ENCODE measurements at regions not wholly inside any gene's neighbourhood (a gene's known extent, or its start where the extent isn't known, plus 50 kb on each side); places are given as distances from the start of the nearest gene placed in this dataset.

- DNase-seq (ENCODE audit: low read depth in 2 of 3, low spot score in 2 of 3): no peak
Measured at GRCh38 chr9:108211411-108211955, 644.3 kb downstream of the ACTL7B start.

- no peak for DNase-seq (ENCODE audit: low read depth in 2 of 3, low spot score in 2 of 3)
Measured at GRCh38 chr9:108209132-108209685, 646.6 kb downstream of the ACTL7B start.

- DNase-seq (ENCODE audit: low read depth in 2 of 3, low spot score in 2 of 3): no peak
Measured at GRCh38 chr9:108207561-108208165, 648.1 kb downstream of the ACTL7B start.

GRCh38 chr9:108205276-108205675 lies 650.5 kb downstream of the ACTL7B start:
- DNase-seq (ENCODE audit: low read depth in 2 of 3, low spot score in 2 of 3): no peak

GRCh38 chr9:108197899-108198298 lies 657.9 kb downstream of the ACTL7B start:
- DNase-seq (ENCODE audit: low read depth in 2 of 3, low spot score in 2 of 3): no peak

DNA sequence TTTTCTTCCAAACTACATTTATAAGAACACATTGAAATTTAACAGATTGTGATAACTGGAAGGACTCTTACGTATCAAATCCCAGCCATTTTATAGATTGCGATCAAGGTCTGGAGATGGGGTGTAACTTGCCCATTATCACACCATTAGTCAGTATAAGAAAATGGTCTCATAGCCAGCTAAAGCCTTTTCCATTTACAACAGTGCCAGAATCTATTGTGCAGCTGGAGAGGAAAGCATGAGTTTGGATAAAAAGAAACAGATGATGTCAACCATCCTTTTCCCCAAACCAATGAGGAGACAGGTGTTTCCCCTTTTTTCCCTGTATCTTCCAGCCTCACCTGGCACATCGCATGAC lies 658.8 kb downstream of the ACTL7B start:
- no peak for DNase-seq (ENCODE audit: low read depth in 2 of 3, low spot score in 2 of 3)

GRCh38 chr9:108196332-108197007 lies 659.3 kb downstream of the ACTL7B start:
- DNase-seq (ENCODE audit: low read depth in 2 of 3, low spot score in 2 of 3): no peak

- no peak for DNase-seq (ENCODE audit: low read depth in 2 of 3, low spot score in 2 of 3)
Measured at GRCh38 chr9:108194154-108194553, 661.6 kb downstream of the ACTL7B start.

DNA sequence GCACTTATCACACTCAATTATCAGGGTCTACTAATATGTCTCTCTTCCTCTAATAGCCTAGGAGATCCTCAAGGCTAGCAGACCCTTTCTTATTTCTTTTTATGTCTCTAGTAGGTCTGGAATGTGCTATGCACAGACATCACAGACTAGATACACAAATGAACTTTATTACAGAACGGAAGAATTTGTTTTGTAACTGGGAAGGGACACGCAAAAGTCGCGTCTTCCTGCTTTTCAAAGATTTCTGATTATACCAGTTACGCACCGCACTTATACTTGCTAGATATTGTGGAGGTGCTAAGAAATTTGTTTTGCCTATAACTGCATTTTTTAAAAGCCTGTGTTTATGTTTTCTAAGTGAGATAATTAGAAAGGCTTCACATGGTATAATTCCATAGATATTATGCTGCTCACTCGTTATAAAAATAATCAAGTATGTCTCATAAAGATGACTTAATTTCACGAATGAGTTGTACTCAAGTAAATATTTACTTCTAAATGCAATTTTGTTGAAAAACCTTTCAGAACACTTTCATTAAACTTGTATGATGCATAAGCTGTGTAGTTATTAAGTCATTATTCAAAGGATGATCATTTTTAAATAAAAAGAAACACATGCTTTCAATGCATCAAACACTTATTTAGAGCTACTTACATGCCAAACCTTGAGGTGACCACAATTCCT lies 662.6 kb downstream of the ACTL7B start:
- DNase-seq (ENCODE audit: low read depth in 2 of 3, low spot score in 2 of 3): no peak

DNA sequence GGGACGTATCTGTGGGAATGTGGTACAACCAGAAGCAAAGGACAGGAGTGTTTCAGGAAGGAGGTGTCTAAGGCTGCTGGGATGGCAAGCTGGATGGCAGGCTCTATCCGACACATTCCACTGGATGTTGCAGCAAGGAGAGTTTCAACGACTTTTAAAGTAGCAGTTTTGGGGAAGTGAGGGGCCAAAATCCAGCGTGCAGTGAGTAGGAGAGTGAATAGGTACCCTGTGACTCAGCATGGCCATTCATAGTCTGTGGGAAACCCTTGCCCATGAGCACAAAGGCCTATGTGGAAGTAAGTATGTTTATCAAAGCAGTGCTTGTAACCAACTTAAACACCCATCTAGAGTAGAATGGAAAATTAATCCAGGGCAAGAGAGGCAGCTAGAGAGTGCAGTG lies 664.7 kb downstream of the ACTL7B start:
- DNase-seq (ENCODE audit: low read depth in 2 of 3, low spot score in 2 of 3): no peak

DNA sequence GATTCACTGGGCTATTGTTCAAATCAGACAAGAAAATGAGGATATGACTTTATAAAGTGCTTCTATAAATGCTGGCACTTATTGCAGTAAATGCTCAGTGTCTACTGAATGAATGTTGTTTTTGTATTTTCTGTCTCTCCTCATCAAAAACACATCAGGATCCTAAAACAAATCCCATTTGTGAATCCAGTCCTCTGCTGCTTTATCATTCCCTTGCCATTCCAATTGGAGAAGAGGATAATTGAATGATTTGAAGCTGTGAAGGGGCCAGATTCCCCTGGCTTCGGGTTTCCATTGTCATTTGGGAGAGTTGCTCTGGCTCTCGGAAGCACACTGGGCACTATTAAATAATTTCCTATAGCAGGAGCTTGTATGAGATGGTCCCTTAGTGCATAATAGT lies 666.8 kb downstream of the ACTL7B start:
- DNase-seq (ENCODE audit: low read depth in 2 of 3, low spot score in 2 of 3): no peak

DNA sequence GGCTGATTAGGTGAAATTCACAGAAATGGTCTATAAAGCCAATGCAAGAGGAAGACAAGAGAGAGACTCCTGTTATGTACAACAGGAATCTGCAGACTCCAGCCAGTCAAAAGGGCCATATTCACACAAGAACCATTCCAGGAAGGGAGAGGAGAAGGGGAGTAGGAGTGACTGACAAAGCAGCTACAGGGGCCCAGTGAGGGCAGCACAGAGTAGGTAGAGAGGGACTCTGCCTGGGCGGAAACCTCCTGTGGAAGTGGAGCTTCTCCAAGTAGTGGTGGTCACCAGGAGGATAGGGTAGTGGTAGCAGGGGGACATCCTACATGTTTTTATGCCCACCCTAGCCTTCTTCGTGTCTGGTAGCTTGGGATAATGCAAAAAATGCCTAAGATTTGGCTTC lies 667.3 kb downstream of the ACTL7B start:
- DNase-seq (ENCODE audit: low read depth in 2 of 3, low spot score in 2 of 3): no peak

DNA sequence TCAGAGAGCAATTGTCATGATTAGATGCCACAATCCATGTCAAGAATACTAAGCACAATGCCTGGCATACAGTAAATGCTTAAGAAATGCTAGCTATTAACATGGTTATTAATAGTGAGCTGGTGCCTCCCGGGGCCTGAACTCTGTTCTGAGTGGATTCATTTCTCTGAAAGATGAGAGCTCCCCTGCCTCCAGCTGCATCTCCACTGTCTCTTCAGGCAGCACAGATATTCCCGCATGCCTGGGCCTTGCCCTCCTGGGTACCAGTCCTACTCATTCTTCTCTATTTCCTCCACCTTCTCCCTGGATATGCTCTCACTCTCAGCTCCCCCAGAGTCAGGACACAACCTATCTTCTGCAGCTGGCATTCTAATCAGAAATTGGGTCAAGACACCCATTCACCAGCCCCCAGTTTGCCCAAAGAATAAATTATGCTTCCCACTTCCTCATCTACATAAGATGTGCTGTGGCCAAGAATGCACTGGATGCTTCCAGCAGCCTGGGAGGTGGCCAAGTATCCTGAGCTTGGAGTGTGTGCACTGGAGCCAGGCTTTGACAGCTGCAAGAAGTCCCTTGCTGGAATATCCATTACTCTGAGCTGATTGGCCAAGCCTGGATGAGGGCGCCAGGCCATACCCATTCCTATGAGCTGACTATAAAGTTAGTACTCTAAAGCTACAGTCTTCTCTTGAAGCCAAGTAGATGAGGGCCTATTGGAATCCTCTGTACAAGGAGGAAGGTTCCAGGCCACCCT lies 669.0 kb downstream of the ACTL7B start:
- DNase-seq (ENCODE audit: low read depth in 2 of 3, low spot score in 2 of 3): no peak

DNA sequence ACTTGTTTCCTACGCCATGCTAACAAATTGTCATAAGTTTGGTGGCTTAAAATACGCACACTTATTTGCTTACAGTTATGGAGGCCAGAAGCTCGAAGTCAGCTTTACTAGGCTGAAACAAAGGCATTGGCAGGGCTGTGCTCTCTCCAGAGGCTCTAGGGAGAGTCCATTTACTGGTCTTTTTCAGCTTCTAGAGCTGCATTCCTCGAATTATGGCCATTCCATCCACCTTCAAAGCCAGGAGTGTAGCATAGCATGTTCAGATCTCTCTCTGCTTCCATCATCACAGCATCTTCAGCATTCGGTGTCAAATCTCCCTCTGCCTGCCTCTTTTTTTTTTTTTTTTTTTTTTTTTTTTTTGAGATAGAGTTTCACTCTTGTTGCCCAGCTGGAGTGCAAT lies 670.2 kb downstream of the ACTL7B start:
- no peak for DNase-seq (ENCODE audit: low read depth in 2 of 3, low spot score in 2 of 3)

GRCh38 chr9:108184941-108185340 lies 670.8 kb downstream of the ACTL7B start:
- no peak for DNase-seq (ENCODE audit: low read depth in 2 of 3, low spot score in 2 of 3)

DNA sequence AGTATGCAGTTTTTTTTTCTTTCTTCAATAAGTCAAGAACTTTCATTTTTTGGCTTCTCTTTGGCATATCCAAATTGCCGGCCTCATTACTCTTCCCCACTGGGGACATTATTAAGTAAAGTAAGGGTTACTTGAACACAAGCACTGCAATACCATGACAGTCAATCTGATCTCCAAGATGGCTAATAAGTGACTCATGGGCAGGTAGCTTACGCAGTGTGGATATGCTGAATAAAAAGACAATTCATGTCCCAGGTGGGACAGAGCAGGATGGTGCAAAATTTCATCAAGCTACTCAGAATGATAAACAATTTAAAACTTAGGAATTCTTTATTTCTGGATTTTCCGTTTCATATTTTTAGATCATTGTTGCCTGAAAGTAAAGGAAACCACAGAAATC lies 671.8 kb downstream of the ACTL7B start:
- no peak for DNase-seq (ENCODE audit: low read depth in 2 of 3, low spot score in 2 of 3)

DNA sequence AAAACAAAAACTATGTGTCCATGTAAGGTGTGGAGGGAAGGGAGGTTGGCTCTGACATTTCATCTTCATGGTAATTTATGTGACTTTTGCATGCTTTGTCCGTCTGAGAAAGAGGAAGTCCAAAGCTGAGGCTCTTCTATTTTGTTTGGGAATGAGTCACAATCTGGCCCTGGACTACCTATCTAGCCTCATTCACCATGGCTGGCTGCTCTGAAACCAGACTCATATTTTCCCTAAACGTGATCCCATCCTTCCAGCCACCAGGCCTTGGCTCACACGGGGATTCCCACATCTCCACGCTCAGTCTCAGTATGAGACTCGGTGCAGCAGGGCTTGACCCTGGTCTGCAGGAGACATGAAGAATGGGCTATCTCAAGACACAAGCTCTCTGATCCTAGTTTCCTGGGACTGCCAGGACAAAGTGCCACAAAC lies 672.8 kb downstream of the ACTL7B start:
- no peak for DNase-seq (ENCODE audit: low read depth in 2 of 3, low spot score in 2 of 3)

DNA sequence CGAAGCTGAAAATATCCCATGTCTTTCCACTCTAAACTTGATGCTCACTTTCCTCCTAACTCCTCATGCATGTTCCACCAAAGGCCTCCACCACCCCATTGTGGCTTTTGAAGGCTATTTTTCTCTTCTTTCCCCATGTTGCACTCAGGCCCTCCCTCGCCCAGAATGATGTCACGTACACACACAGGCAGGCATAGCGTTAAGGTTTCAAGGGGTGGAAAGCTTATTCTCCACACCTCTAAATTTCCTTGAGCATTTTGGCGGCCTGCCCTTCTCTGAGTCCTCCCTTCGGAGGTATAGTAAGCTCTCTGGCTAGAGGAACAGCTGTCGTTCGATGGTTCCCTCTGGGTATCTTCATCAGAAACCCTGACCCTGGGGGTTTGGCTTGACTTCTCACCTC lies 673.5 kb downstream of the ACTL7B start:
- DNase-seq (ENCODE audit: low read depth in 2 of 3, low spot score in 2 of 3): no peak

DNA sequence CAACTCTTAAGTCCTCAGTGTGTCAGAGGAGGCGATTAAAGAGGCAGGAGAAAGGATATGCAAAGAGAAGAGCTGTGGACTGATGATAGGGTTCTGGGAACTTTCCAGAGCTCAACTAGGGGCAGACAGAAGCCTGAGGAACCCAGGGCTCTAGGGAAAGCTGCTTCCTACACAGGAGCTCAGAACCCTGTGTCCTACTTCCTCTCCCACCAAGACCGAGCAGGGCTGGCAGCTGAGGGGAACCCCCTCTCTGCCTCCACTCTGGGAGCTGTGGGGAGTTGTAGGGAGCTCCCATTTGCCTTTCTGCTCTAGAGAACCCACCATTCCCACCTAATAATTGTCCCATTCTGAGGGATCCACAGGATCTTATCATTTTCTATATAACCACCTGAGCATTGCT lies 674.3 kb downstream of the ACTL7B start:
- no peak for DNase-seq (ENCODE audit: low read depth in 2 of 3, low spot score in 2 of 3)

DNA sequence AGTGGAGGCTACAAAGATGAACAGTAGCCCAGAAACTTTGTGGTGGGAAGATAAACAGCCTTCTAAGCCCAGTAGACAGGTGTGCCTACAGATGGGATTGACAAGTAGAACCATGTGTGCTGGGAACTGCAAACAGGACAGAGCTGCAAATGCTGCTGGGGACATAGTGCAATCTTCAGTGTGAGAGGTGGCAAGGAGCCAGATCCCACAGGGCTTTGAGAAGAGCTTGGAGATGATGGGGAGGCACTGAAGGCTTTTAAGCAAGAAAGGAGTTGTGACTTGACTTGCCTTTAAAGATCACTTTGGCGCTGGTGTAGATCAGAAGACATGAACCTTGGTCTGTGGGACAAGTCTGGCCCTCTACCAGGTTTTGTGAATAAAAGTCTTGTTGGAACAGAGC lies 675.2 kb downstream of the ACTL7B start:
- DNase-seq (ENCODE audit: low read depth in 2 of 3, low spot score in 2 of 3): no peak

DNA sequence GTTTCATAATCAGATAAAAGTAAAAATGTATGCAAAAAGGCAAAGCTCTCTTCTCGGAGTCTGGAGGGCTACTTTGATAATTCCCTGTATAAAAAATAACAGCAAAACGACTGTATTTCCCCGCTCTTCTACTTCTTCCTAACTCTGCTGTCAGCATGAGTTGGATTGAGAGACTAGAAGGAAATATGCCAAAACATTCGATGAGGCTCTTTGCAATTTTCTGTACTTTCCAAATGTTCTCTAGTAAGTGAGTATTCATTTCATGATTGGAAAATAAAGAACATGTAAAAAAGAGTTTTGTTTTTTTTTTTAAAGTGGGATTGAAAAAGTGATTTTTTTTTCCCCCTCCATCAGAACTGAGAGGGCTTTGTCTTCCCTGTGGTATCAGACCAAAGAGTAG lies 677.5 kb downstream of the ACTL7B start:
- no peak for DNase-seq (ENCODE audit: low read depth in 2 of 3, low spot score in 2 of 3)
